IMR-90 (cell line): ENCODE measurements at regions not wholly inside any gene's neighbourhood (a gene's known extent, or its start where the extent isn't known, plus 50 kb on each side); places are given as distances from the start of the nearest gene placed in this dataset.

Experiments
- ATAC-seq: fragments of 200-7000 bp; cut with Tn5 transposase; 2 replicates; pipeline ENCODE4 v1.9.1; 2020; ENCODE audit warnings: low read depth, mild to moderate bottlenecking, moderate library complexity
- BruUV-seq: library from RNA; stranded (reverse); fragments of 400-500 nt; replicated peaks from 2 replicates; lab custom pipeline; 2021; lab: Mats Ljungman, UMichigan
- CTCF ChIA-PET: fragments of 300-600 bp; formaldehyde crosslinking; extraction: SDS; loops from one replicate; lab custom pipeline; 2021; ENCODE audit warnings: antibody characterized with exemption; lab: Yijun Ruan, JAX
- POLR2A ChIA-PET: fragments of 300-600 bp; sonication (Branson Sonifier 250); formaldehyde crosslinking; loops from one replicate; lab custom pipeline; 2022; ENCODE audit warnings: antibody characterized with exemption; ENCODE audit not compliant: unreplicated experiment; lab: Charles Lee
- DNase-seq: peaks from one replicate; pipeline ENCODE4 v3.0.0; 2013
- H2AFZ ChIP-seq: replicated peaks from 2 replicates; pipeline ENCODE3; 2013; ENCODE audit warnings: low read length, mild to moderate bottlenecking; ENCODE audit not compliant: poor library complexity
- H2AK5ac ChIP-seq: 2 replicates; pipeline ENCODE4 v1.6.1; 2013; ENCODE audit warnings: low read depth, low read length, inconsistent platforms
- H2AK9ac ChIP-seq: replicated peaks from 2 replicates; pipeline ENCODE3; 2013; ENCODE audit warnings: mild to moderate bottlenecking, low read depth, low read length, moderate library complexity; ENCODE audit not compliant: poor library complexity
- H2BK120ac ChIP-seq: 2 replicates; pipeline ENCODE4 v1.6.1; 2013; ENCODE audit warnings: low read depth, low read length, inconsistent platforms
- H2BK15ac ChIP-seq: 3 replicates; pipeline ENCODE4 v1.6.1; 2013; ENCODE audit warnings: low read depth, low read length, inconsistent platforms
- H2BK20ac ChIP-seq: 2 replicates; pipeline ENCODE4 v1.6.1; 2013; ENCODE audit warnings: low read depth, mild to moderate bottlenecking, inconsistent platforms, low read length, moderate library complexity
- H2BK5ac ChIP-seq: 2 replicates; pipeline ENCODE4 v1.6.1; 2013; ENCODE audit warnings: mild to moderate bottlenecking, low read depth, low read length, inconsistent platforms; ENCODE audit not compliant: poor library complexity, severe bottlenecking
- H3K14ac ChIP-seq: replicated peaks from 2 replicates; pipeline ENCODE4 v1.6.1; 2013; ENCODE audit warnings: low read depth, low read length, inconsistent platforms
- H3K18ac ChIP-seq: 2 replicates; pipeline ENCODE4 v1.6.1; 2013; ENCODE audit warnings: low read depth, low read length, control low read depth
- H3K23ac ChIP-seq: 2 replicates; pipeline ENCODE4 v1.6.1; 2013; ENCODE audit warnings: low read depth, low read length, inconsistent platforms
- H3K27ac ChIP-seq: 2 replicates; pipeline ENCODE4 v1.5.1; 2013; ENCODE audit warnings: mild to moderate bottlenecking, control low read depth, low read length; ENCODE audit not compliant: insufficient read depth
- H3K27me3 ChIP-seq: 2 replicates; pipeline ENCODE4 v1.6.1; 2013; ENCODE audit warnings: low read length; ENCODE audit not compliant: control insufficient read depth, insufficient read depth
- H3K36me3 ChIP-seq: 2 replicates; pipeline ENCODE4 v1.6.1; 2013; ENCODE audit warnings: low read length, mixed read lengths; ENCODE audit not compliant: control insufficient read depth, insufficient read depth
- H3K4ac ChIP-seq: 2 replicates; pipeline ENCODE4 v1.6.1; 2013; ENCODE audit warnings: low read depth, low read length, inconsistent platforms
- H3K4me1 ChIP-seq: 2 replicates; pipeline ENCODE4 v1.6.1; 2013; ENCODE audit warnings: low read length, mixed read lengths; ENCODE audit not compliant: control insufficient read depth, insufficient read depth
- H3K4me2 ChIP-seq: 2 replicates; pipeline ENCODE4 v1.6.1; 2013; ENCODE audit warnings: low read depth, mild to moderate bottlenecking, control low read depth, low read length, moderate library complexity
- H3K4me3 ChIP-seq: 2 replicates; pipeline ENCODE4 v1.5.1; 2013; ENCODE audit warnings: low read depth, mild to moderate bottlenecking, control low read depth, low read length, moderate library complexity; ENCODE audit not compliant: insufficient read depth
- H3K56ac ChIP-seq: 2 replicates; pipeline ENCODE4 v1.6.1; 2013; ENCODE audit warnings: low read length, inconsistent platforms; ENCODE audit not compliant: insufficient read depth; ENCODE audit errors: extremely low read depth
- H3K79me1 ChIP-seq, 2 experiments: 2 replicates each; pipeline ENCODE4 v1.6.1; 2013; ENCODE audit warnings: low read length in 2 of 2, inconsistent platforms in 1 of 2, low read depth in 1 of 2
- H3K9ac ChIP-seq: 2 replicates; pipeline ENCODE4 v1.6.1; 2013; ENCODE audit warnings: low read depth, low read length, control low read depth
- H3K9me1 ChIP-seq: 2 replicates; pipeline ENCODE4 v1.6.1; 2013; ENCODE audit warnings: low read length, inconsistent platforms; ENCODE audit not compliant: insufficient read depth
- H3K9me3 ChIP-seq: 2 replicates; pipeline ENCODE4 v1.6.1; 2013; ENCODE audit warnings: low read length; ENCODE audit not compliant: control insufficient read depth, insufficient read depth
- H4K20me1 ChIP-seq: 2 replicates; pipeline ENCODE4 v1.6.1; 2013; ENCODE audit warnings: low read length, inconsistent platforms; ENCODE audit not compliant: insufficient read depth
- H4K5ac ChIP-seq: 2 replicates; pipeline ENCODE4 v1.6.1; 2013; ENCODE audit warnings: mild to moderate bottlenecking, low read depth, low read length, control low read depth
- H4K8ac ChIP-seq, 2 experiments: 2 replicates each; pipeline ENCODE4 v1.6.1; 2013; ENCODE audit warnings: low read depth in 2 of 2, low read length in 2 of 2, control low read depth in 1 of 2, inconsistent platforms in 1 of 2
- H4K91ac ChIP-seq: 2 replicates; pipeline ENCODE4 v1.6.1; 2013; ENCODE audit warnings: low read depth, low read length, inconsistent platforms; ENCODE audit not compliant: insufficient read depth
- BHLHE40 ChIP-seq: fragments of 150-350 bp; IDR thresholded peaks from 2 replicates; pipeline ENCODE4 v1.6.1; 2016; ENCODE audit warnings: mild to moderate bottlenecking, low read depth, low read length
- CEBPB ChIP-seq: IDR thresholded peaks from 2 replicates; pipeline ENCODE4 v1.6.1; 2012; ENCODE audit warnings: low read depth, low read length, improper control_type of control experiment
- CHD1 ChIP-seq: IDR thresholded peaks from 2 replicates; pipeline ENCODE4 v1.6.1; 2012; ENCODE audit warnings: low read depth, low read length, improper control_type of control experiment
- FOS ChIP-seq: fragments of 150-350 bp; IDR thresholded peaks from 2 replicates; pipeline ENCODE4 v1.6.1; 2016; ENCODE audit warnings: low read depth, low read length
- MAZ ChIP-seq: IDR thresholded peaks from 2 replicates; pipeline ENCODE4 v1.6.1; 2012; ENCODE audit warnings: low read depth, mild to moderate bottlenecking, low read length, improper control_type of control experiment, moderate library complexity, borderline replicate concordance
- MXI1 ChIP-seq: IDR thresholded peaks from 2 replicates; pipeline ENCODE4 v1.6.1; 2012; ENCODE audit warnings: low read depth, mild to moderate bottlenecking, low read length, moderate library complexity, borderline replicate concordance
- NFE2L2 ChIP-seq: fragments of 150-350 bp; IDR thresholded peaks from 2 replicates; pipeline ENCODE4 v1.6.1; 2016; ENCODE audit warnings: low read depth, mild to moderate bottlenecking, low read length
- RAD21 ChIP-seq: IDR thresholded peaks from 2 replicates; pipeline ENCODE4 v1.6.1; 2012; ENCODE audit warnings: low read length, improper control_type of control experiment
- RCOR1 ChIP-seq: IDR thresholded peaks from 2 replicates; pipeline ENCODE4 v1.6.1; 2012; ENCODE audit warnings: mild to moderate bottlenecking, low read length, improper control_type of control experiment; ENCODE audit not compliant: insufficient replicate concordance
- WGBS, 2 experiments: methylation state at CpG; one replicate each; pipeline versions ENCODE4 v1.1.5 to v1.1.7; 2013; ENCODE audit warnings: missing lambda C conversion rate in 2 of 2; ENCODE audit not compliant: insufficient read length in 1 of 2; ENCODE audit errors: extremely low coverage in 2 of 2; 5-methylcytosine and 5-hydroxymethylcytosine counted together
- dilution Hi-C: fragments of 300-500 bp; cut with HindIII; formaldehyde crosslinking; loops from one replicate; pipeline ENCODE4 v1.14.3; 2018; ENCODE audit warnings: low sequenced_read_pairs; ENCODE audit not compliant: unreplicated experiment
- in situ Hi-C: fragments of 300-500 bp; cut with MboI; formaldehyde crosslinking; loops from 3 replicates; pipeline ENCODE4 v1.14.3; 2019; ENCODE audit warnings: low sequenced_read_pairs, inconsistent platforms, mixed read lengths
- intact Hi-C: fragments of 100-400 bp; cut with micrococcal nuclease; formaldehyde crosslinking; loops from 2 replicates; pipeline ENCODE4 v1.10.0; 2022
- TF ChIP-seq, protein P1 (sequence below): conservative IDR thresholded peaks from 2 replicates; pipeline ENCODE4 v1.5.1; 2012; ENCODE audit warnings: mild to moderate bottlenecking, low read depth, low read length, improper control_type of control experiment
- TF ChIP-seq, protein P2 (sequence below): fragments of 150-350 bp; IDR thresholded peaks from 2 replicates; pipeline ENCODE4 v1.6.1; 2017; ENCODE audit warnings: mild to moderate bottlenecking, antibody characterized with exemption, low read length, low read depth

DNA sequence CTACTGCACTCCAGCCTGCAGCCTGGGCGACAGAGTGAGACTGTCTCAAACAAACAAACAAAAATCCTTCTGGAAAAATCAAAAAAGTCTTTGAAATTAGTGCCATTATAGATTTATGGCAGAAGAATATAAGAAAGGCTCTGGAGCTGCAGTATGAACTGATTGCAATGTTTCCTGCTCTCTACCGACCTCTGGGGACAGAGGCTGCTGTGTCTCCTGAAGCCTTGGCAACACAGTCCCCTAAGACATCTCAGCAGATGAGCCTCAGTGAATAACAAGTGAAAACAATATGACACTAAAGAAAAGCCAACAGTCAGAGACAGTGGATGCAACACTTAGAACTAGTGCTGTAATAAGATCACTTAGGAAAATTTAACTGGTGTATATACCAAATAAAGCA, 494.9 kb upstream of the LRATD1 start:
- dilution Hi-C loops = no loop called here
- H4K5ac ChIP-seq = no peak overlapping the region
- H4K8ac ChIP-seq = no peak overlapping the region
- H3K27ac ChIP-seq = no peak overlapping the region
- no peak for ATAC-seq
- H3K4me3 ChIP-seq = no peak overlapping the region
- no peak overlapping the region for H2AK5ac ChIP-seq
- ChIA-PET POLR2A (no interaction called here), CTCF (no interaction called here)
- no peaks in the 10 kb centered on the region for H3K79me1 ChIP-seq
- H4K20me1 ChIP-seq = no peaks in the 10 kb centered on the region
- H3K36me3 ChIP-seq = no peaks in the 10 kb centered on the region
- no peak overlapping the region for H3K56ac ChIP-seq
- H3K4me2 ChIP-seq = no peak overlapping the region
- H2AK9ac ChIP-seq = no peak overlapping the region
- no peak overlapping the region for H2BK5ac ChIP-seq
- no peak overlapping the region for H2BK20ac ChIP-seq
- H3K18ac ChIP-seq = no peak overlapping the region
- TF ChIP-seq MAZ (no peak), FOS (no peak), BHLHE40 (no peak), CEBPB (no peak), RAD21 (no peak), MXI1 (no peak), RCOR1 (no peak), NFE2L2 (no peak), CHD1 (no peak)
- TF ChIP-seq, protein P1, sequence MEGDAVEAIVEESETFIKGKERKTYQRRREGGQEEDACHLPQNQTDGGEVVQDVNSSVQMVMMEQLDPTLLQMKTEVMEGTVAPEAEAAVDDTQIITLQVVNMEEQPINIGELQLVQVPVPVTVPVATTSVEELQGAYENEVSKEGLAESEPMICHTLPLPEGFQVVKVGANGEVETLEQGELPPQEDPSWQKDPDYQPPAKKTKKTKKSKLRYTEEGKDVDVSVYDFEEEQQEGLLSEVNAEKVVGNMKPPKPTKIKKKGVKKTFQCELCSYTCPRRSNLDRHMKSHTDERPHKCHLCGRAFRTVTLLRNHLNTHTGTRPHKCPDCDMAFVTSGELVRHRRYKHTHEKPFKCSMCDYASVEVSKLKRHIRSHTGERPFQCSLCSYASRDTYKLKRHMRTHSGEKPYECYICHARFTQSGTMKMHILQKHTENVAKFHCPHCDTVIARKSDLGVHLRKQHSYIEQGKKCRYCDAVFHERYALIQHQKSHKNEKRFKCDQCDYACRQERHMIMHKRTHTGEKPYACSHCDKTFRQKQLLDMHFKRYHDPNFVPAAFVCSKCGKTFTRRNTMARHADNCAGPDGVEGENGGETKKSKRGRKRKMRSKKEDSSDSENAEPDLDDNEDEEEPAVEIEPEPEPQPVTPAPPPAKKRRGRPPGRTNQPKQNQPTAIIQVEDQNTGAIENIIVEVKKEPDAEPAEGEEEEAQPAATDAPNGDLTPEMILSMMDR = no peak
- TF ChIP-seq, protein P2, sequence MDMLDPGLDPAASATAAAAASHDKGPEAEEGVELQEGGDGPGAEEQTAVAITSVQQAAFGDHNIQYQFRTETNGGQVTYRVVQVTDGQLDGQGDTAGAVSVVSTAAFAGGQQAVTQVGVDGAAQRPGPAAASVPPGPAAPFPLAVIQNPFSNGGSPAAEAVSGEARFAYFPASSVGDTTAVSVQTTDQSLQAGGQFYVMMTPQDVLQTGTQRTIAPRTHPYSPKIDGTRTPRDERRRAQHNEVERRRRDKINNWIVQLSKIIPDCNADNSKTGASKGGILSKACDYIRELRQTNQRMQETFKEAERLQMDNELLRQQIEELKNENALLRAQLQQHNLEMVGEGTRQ = no peak
- intact Hi-C loops = no loop called here
- H3K9me1 ChIP-seq = no peaks in the 10 kb centered on the region
- no CpG with 5 or more reads among the region's 2 CpGs for WGBS, 2 experiments
- no peak overlapping the region for H3K14ac ChIP-seq
- H4K91ac ChIP-seq = no peak overlapping the region
- no peak overlapping the region for H3K23ac ChIP-seq
- no peak overlapping the region for H3K9ac ChIP-seq
- in situ Hi-C loops = no loop called here
- H3K27me3 ChIP-seq = no peaks in the 10 kb centered on the region
- H3K4ac ChIP-seq = no peak overlapping the region
- peaks cover 6% of the 10 kb centered on the region for H3K9me3 ChIP-seq
- BruUV-seq = no TSS peak
- H2BK15ac ChIP-seq = no peak overlapping the region
- H2AFZ ChIP-seq = no peak overlapping the region
- no peak overlapping the region for H2BK120ac ChIP-seq
- DNase-seq = no peak
- H3K4me1 ChIP-seq = no peaks in the 10 kb centered on the region
